IMR-90 (cell line): ENCODE measurements at regions not wholly inside any gene's neighbourhood (a gene's known extent, or its start where the extent isn't known, plus 50 kb on each side); places are given as distances from the start of the nearest gene placed in this dataset.

Experiments
- ATAC-seq: fragments of 200-7000 bp; cut with Tn5 transposase; 2 replicates; pipeline ENCODE4 v1.9.1; 2020; ENCODE audit warnings: low read depth, mild to moderate bottlenecking, moderate library complexity
- BruUV-seq: library from RNA; stranded (reverse); fragments of 400-500 nt; replicated peaks from 2 replicates; lab custom pipeline; 2021; lab: Mats Ljungman, UMichigan
- CTCF ChIA-PET: fragments of 300-600 bp; formaldehyde crosslinking; extraction: SDS; loops from one replicate; lab custom pipeline; 2021; ENCODE audit warnings: antibody characterized with exemption; lab: Yijun Ruan, JAX
- POLR2A ChIA-PET: fragments of 300-600 bp; sonication (Branson Sonifier 250); formaldehyde crosslinking; loops from one replicate; lab custom pipeline; 2022; ENCODE audit warnings: antibody characterized with exemption; ENCODE audit not compliant: unreplicated experiment; lab: Charles Lee
- DNase-seq: peaks from one replicate; pipeline ENCODE4 v3.0.0; 2013
- H2AFZ ChIP-seq: replicated peaks from 2 replicates; pipeline ENCODE3; 2013; ENCODE audit warnings: low read length, mild to moderate bottlenecking; ENCODE audit not compliant: poor library complexity
- H2AK5ac ChIP-seq: 2 replicates; pipeline ENCODE4 v1.6.1; 2013; ENCODE audit warnings: low read depth, low read length, inconsistent platforms
- H2AK9ac ChIP-seq: replicated peaks from 2 replicates; pipeline ENCODE3; 2013; ENCODE audit warnings: mild to moderate bottlenecking, low read depth, low read length, moderate library complexity; ENCODE audit not compliant: poor library complexity
- H2BK120ac ChIP-seq: 2 replicates; pipeline ENCODE4 v1.6.1; 2013; ENCODE audit warnings: low read depth, low read length, inconsistent platforms
- H2BK15ac ChIP-seq: 3 replicates; pipeline ENCODE4 v1.6.1; 2013; ENCODE audit warnings: low read depth, low read length, inconsistent platforms
- H2BK20ac ChIP-seq: 2 replicates; pipeline ENCODE4 v1.6.1; 2013; ENCODE audit warnings: low read depth, mild to moderate bottlenecking, inconsistent platforms, low read length, moderate library complexity
- H2BK5ac ChIP-seq: 2 replicates; pipeline ENCODE4 v1.6.1; 2013; ENCODE audit warnings: mild to moderate bottlenecking, low read depth, low read length, inconsistent platforms; ENCODE audit not compliant: poor library complexity, severe bottlenecking
- H3K14ac ChIP-seq: replicated peaks from 2 replicates; pipeline ENCODE4 v1.6.1; 2013; ENCODE audit warnings: low read depth, low read length, inconsistent platforms
- H3K18ac ChIP-seq: 2 replicates; pipeline ENCODE4 v1.6.1; 2013; ENCODE audit warnings: low read depth, low read length, control low read depth
- H3K23ac ChIP-seq: 2 replicates; pipeline ENCODE4 v1.6.1; 2013; ENCODE audit warnings: low read depth, low read length, inconsistent platforms
- H3K27ac ChIP-seq: 2 replicates; pipeline ENCODE4 v1.5.1; 2013; ENCODE audit warnings: mild to moderate bottlenecking, control low read depth, low read length; ENCODE audit not compliant: insufficient read depth
- H3K27me3 ChIP-seq: 2 replicates; pipeline ENCODE4 v1.6.1; 2013; ENCODE audit warnings: low read length; ENCODE audit not compliant: control insufficient read depth, insufficient read depth
- H3K36me3 ChIP-seq: 2 replicates; pipeline ENCODE4 v1.6.1; 2013; ENCODE audit warnings: low read length, mixed read lengths; ENCODE audit not compliant: control insufficient read depth, insufficient read depth
- H3K4ac ChIP-seq: 2 replicates; pipeline ENCODE4 v1.6.1; 2013; ENCODE audit warnings: low read depth, low read length, inconsistent platforms
- H3K4me1 ChIP-seq: 2 replicates; pipeline ENCODE4 v1.6.1; 2013; ENCODE audit warnings: low read length, mixed read lengths; ENCODE audit not compliant: control insufficient read depth, insufficient read depth
- H3K4me2 ChIP-seq: 2 replicates; pipeline ENCODE4 v1.6.1; 2013; ENCODE audit warnings: low read depth, mild to moderate bottlenecking, control low read depth, low read length, moderate library complexity
- H3K4me3 ChIP-seq: 2 replicates; pipeline ENCODE4 v1.5.1; 2013; ENCODE audit warnings: low read depth, mild to moderate bottlenecking, control low read depth, low read length, moderate library complexity; ENCODE audit not compliant: insufficient read depth
- H3K56ac ChIP-seq: 2 replicates; pipeline ENCODE4 v1.6.1; 2013; ENCODE audit warnings: low read length, inconsistent platforms; ENCODE audit not compliant: insufficient read depth; ENCODE audit errors: extremely low read depth
- H3K79me1 ChIP-seq, 2 experiments: 2 replicates each; pipeline ENCODE4 v1.6.1; 2013; ENCODE audit warnings: low read length in 2 of 2, inconsistent platforms in 1 of 2, low read depth in 1 of 2
- H3K9ac ChIP-seq: 2 replicates; pipeline ENCODE4 v1.6.1; 2013; ENCODE audit warnings: low read depth, low read length, control low read depth
- H3K9me1 ChIP-seq: 2 replicates; pipeline ENCODE4 v1.6.1; 2013; ENCODE audit warnings: low read length, inconsistent platforms; ENCODE audit not compliant: insufficient read depth
- H3K9me3 ChIP-seq: 2 replicates; pipeline ENCODE4 v1.6.1; 2013; ENCODE audit warnings: low read length; ENCODE audit not compliant: control insufficient read depth, insufficient read depth
- H4K20me1 ChIP-seq: 2 replicates; pipeline ENCODE4 v1.6.1; 2013; ENCODE audit warnings: low read length, inconsistent platforms; ENCODE audit not compliant: insufficient read depth
- H4K5ac ChIP-seq: 2 replicates; pipeline ENCODE4 v1.6.1; 2013; ENCODE audit warnings: mild to moderate bottlenecking, low read depth, low read length, control low read depth
- H4K8ac ChIP-seq, 2 experiments: 2 replicates each; pipeline ENCODE4 v1.6.1; 2013; ENCODE audit warnings: low read depth in 2 of 2, low read length in 2 of 2, control low read depth in 1 of 2, inconsistent platforms in 1 of 2
- H4K91ac ChIP-seq: 2 replicates; pipeline ENCODE4 v1.6.1; 2013; ENCODE audit warnings: low read depth, low read length, inconsistent platforms; ENCODE audit not compliant: insufficient read depth
- BHLHE40 ChIP-seq: fragments of 150-350 bp; IDR thresholded peaks from 2 replicates; pipeline ENCODE4 v1.6.1; 2016; ENCODE audit warnings: mild to moderate bottlenecking, low read depth, low read length
- CEBPB ChIP-seq: IDR thresholded peaks from 2 replicates; pipeline ENCODE4 v1.6.1; 2012; ENCODE audit warnings: low read depth, low read length, improper control_type of control experiment
- CHD1 ChIP-seq: IDR thresholded peaks from 2 replicates; pipeline ENCODE4 v1.6.1; 2012; ENCODE audit warnings: low read depth, low read length, improper control_type of control experiment
- CTCF ChIP-seq: conservative IDR thresholded peaks from 2 replicates; pipeline ENCODE4 v1.5.1; 2012; ENCODE audit warnings: mild to moderate bottlenecking, low read depth, low read length, improper control_type of control experiment
- ELK1 ChIP-seq: fragments of 150-350 bp; IDR thresholded peaks from 2 replicates; pipeline ENCODE4 v1.6.1; 2016; ENCODE audit warnings: low read depth, mild to moderate bottlenecking, low read length, moderate library complexity, borderline replicate concordance
- MAFK ChIP-seq: IDR thresholded peaks from 2 replicates; pipeline ENCODE4 v1.6.1; 2012; ENCODE audit warnings: low read depth, low read length, improper control_type of control experiment
- MAZ ChIP-seq: IDR thresholded peaks from 2 replicates; pipeline ENCODE4 v1.6.1; 2012; ENCODE audit warnings: low read depth, mild to moderate bottlenecking, low read length, improper control_type of control experiment, moderate library complexity, borderline replicate concordance
- MXI1 ChIP-seq: IDR thresholded peaks from 2 replicates; pipeline ENCODE4 v1.6.1; 2012; ENCODE audit warnings: low read depth, mild to moderate bottlenecking, low read length, moderate library complexity, borderline replicate concordance
- NFE2L2 ChIP-seq: fragments of 150-350 bp; IDR thresholded peaks from 2 replicates; pipeline ENCODE4 v1.6.1; 2016; ENCODE audit warnings: low read depth, mild to moderate bottlenecking, low read length
- POLR2A ChIP-seq: IDR thresholded peaks from 2 replicates; pipeline ENCODE4 v1.6.1; 2012; ENCODE audit warnings: mild to moderate bottlenecking, low read depth, low read length
- RAD21 ChIP-seq: IDR thresholded peaks from 2 replicates; pipeline ENCODE4 v1.6.1; 2012; ENCODE audit warnings: low read length, improper control_type of control experiment
- RCOR1 ChIP-seq: IDR thresholded peaks from 2 replicates; pipeline ENCODE4 v1.6.1; 2012; ENCODE audit warnings: mild to moderate bottlenecking, low read length, improper control_type of control experiment; ENCODE audit not compliant: insufficient replicate concordance
- RFX5 ChIP-seq: IDR thresholded peaks from 2 replicates; pipeline ENCODE4 v1.8.0; 2012; ENCODE audit warnings: low read depth, mild to moderate bottlenecking, low read length, moderate library complexity
- SMC3 ChIP-seq: fragments of 150-350 bp; IDR thresholded peaks from 2 replicates; pipeline ENCODE4 v1.6.1; 2016; ENCODE audit warnings: low read depth, mild to moderate bottlenecking, antibody characterized with exemption, low read length, moderate library complexity
- USF2 ChIP-seq: fragments of 150-350 bp; IDR thresholded peaks from 2 replicates; pipeline ENCODE4 v1.6.1; 2017; ENCODE audit warnings: mild to moderate bottlenecking, antibody characterized with exemption, low read length, low read depth
- WGBS, 2 experiments: methylation state at CpG; one replicate each; pipeline versions ENCODE4 v1.1.5 to v1.1.7; 2013; ENCODE audit warnings: missing lambda C conversion rate in 2 of 2; ENCODE audit not compliant: insufficient read length in 1 of 2; ENCODE audit errors: extremely low coverage in 2 of 2; 5-methylcytosine and 5-hydroxymethylcytosine counted together
- dilution Hi-C: fragments of 300-500 bp; cut with HindIII; formaldehyde crosslinking; loops from one replicate; pipeline ENCODE4 v1.14.3; 2018; ENCODE audit warnings: low sequenced_read_pairs; ENCODE audit not compliant: unreplicated experiment
- in situ Hi-C: fragments of 300-500 bp; cut with MboI; formaldehyde crosslinking; loops from 3 replicates; pipeline ENCODE4 v1.14.3; 2019; ENCODE audit warnings: low sequenced_read_pairs, inconsistent platforms, mixed read lengths
- intact Hi-C: fragments of 100-400 bp; cut with micrococcal nuclease; formaldehyde crosslinking; loops from 2 replicates; pipeline ENCODE4 v1.10.0; 2022

GRCh38 chr1:96525657-96526557 lies 195.7 kb upstream of the PTBP2 start:
- Histone ChIP-seq H3K14ac (no peak overlapping the region), H4K91ac (no peak overlapping the region), H3K79me1 (no peaks in the 10 kb centered on the region), H3K4me3 (no peak overlapping the region), H2AK5ac (no peak overlapping the region), H3K23ac (no peak overlapping the region), H4K8ac (no peak overlapping the region), H3K18ac (no peak overlapping the region), H3K27ac (no peak overlapping the region), H2BK20ac (no peak overlapping the region), H2BK5ac (no peak overlapping the region), H3K27me3 (no peaks in the 10 kb centered on the region), H3K4ac (no peak overlapping the region), H3K9me3 (peaks cover 2% of the 10 kb centered on the region), H2AFZ (no peak overlapping the region), H3K56ac (no peak overlapping the region), H2BK15ac (no peak overlapping the region), H3K36me3 (no peaks in the 10 kb centered on the region), H2BK120ac (no peak overlapping the region), H3K4me1 (peaks cover 3% of the 10 kb centered on the region), H3K4me2 (no peak overlapping the region), H3K9ac (no peak overlapping the region), H3K9me1 (no peaks in the 10 kb centered on the region), H2AK9ac (no peak overlapping the region), H4K5ac (no peak overlapping the region), H4K20me1 (no peaks in the 10 kb centered on the region)
- POLR2A ChIA-PET = no interaction called here
- BruUV-seq = no TSS peak
- in situ Hi-C loops = no loop called here
- WGBS, 2 experiments = 95% methylated on average over 4 of the region's 8 CpGs; no CpG with 5 or more reads in 1 of the 2 experiments
- ATAC-seq (no peak), DNase-seq (no peak)
- CTCF ChIA-PET = no interaction called here
- intact Hi-C loops = no loop called here
- dilution Hi-C loops = no loop called here
- no peak for TF ChIP-seq MAFK
- no peak for TF ChIP-seq ELK1
- TF ChIP-seq USF2 = no peak
- no peak for TF ChIP-seq CHD1
- no peak for TF ChIP-seq CEBPB
- no peak for TF ChIP-seq POLR2A
- no peak for TF ChIP-seq SMC3
- TF ChIP-seq CTCF = no peak
- no peak for TF ChIP-seq MXI1
- TF ChIP-seq MAZ = no peak
- no peak for TF ChIP-seq BHLHE40
- no peak for TF ChIP-seq RFX5
- no peak for TF ChIP-seq RAD21
- no peak for TF ChIP-seq RCOR1
- no peak for TF ChIP-seq NFE2L2
